GM12874 (cell line): ENCODE measurements at regions not wholly inside any gene's neighbourhood (a gene's known extent, or its start where the extent isn't known, plus 50 kb on each side); places are given as distances from the start of the nearest gene placed in this dataset.

Experiments used
- TF ChIP-seq, protein P1 (sequence below): IDR thresholded peaks from 2 replicates; pipeline ENCODE4 v1.5.1; 2011; ENCODE audit warnings: low read depth, mild to moderate bottlenecking, control low read depth, low read length, moderate library complexity; ENCODE audit not compliant: insufficient read depth

DNA sequence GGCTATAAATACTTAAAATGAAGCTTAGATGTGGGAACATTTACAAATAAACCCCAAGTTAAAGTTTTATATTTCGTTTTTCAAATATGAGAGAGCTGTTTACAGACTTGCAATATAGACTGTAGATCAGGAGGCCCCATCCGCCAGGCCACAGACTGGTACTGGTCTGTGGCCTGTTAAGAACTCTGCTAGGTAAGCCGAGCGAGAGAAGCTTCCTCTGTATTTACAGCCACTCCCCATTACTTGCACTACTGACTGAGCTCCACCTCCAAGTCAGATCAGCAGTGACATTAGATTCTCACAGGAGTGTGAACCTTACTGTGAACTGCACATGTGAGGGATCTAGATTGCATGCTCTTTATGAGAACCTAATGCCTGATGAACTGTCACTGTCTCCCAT, 561.4 kb upstream of the FAM174A start:
- TF ChIP-seq, protein P1, sequence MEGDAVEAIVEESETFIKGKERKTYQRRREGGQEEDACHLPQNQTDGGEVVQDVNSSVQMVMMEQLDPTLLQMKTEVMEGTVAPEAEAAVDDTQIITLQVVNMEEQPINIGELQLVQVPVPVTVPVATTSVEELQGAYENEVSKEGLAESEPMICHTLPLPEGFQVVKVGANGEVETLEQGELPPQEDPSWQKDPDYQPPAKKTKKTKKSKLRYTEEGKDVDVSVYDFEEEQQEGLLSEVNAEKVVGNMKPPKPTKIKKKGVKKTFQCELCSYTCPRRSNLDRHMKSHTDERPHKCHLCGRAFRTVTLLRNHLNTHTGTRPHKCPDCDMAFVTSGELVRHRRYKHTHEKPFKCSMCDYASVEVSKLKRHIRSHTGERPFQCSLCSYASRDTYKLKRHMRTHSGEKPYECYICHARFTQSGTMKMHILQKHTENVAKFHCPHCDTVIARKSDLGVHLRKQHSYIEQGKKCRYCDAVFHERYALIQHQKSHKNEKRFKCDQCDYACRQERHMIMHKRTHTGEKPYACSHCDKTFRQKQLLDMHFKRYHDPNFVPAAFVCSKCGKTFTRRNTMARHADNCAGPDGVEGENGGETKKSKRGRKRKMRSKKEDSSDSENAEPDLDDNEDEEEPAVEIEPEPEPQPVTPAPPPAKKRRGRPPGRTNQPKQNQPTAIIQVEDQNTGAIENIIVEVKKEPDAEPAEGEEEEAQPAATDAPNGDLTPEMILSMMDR: no peak

DNA sequence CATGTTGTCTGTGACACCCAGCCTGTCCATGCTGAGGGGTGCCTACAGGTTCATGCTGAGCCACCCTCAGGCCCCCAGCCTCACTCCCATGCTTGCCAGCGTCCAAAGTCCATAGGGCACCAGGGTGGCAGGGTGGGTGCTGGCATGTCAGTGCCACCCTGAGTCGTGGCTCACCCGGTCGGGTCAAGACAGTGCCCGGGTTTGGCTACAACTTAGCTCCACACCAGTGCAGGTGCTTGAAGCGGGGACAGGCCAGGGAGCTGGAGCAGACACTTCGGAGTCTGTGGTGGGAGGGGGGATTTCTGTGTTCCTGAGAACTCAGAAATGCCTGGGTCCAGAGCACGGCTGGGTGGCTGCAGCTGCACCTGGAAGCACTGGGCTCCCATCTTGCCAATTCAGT, 579.2 kb upstream of the FAM174A start:
- TF ChIP-seq, protein P1: no peak

DNA sequence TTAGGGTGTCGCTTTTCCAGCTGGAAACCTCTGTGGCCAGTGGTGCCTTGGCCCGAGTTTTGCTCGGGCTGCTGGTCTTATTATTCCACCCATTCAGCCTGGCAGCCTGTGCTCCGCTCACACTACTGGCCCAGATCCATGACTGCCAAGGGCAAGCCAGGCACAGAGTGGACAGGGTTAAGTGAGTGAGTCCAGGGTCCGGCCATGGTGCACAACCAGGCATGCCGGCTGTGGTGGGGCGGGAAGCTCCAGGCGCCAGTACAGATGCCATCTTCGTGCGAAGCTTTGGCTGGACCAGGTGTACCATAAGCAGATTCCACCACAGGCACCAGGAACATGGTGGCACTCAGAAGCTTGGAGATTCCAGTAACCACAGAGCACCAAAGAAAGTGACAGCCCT, 580.2 kb upstream of the FAM174A start:
- TF ChIP-seq, protein P1: no peak

DNA sequence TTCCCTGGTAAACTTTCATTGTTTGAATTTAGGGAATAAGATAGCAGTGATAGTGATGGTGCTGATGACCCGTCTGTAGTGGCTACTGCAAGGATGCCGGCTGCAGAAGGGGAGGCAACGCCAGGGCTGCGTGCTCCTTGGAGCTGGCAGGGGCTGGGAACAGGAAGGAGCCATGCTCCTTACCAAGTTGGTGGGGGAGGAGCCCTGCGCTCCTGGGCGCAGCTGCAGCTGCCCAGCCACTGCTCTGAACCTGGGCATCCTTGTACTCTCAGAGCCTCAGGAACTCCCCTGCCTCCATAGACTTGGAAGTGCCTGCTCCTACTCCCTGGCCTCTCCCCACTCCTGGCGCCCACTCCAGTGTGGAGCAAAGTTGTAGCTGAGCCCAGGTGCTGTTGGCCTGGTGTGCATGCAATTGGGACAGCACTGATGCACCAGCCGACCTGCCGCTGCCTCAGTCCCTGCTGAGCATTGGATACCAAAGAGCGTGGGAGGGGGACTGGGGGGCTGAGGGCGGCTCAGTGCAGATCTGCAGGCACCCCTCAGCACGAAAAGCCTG, 585.1 kb upstream of the FAM174A start:
- TF ChIP-seq, protein P1: no peak

DNA sequence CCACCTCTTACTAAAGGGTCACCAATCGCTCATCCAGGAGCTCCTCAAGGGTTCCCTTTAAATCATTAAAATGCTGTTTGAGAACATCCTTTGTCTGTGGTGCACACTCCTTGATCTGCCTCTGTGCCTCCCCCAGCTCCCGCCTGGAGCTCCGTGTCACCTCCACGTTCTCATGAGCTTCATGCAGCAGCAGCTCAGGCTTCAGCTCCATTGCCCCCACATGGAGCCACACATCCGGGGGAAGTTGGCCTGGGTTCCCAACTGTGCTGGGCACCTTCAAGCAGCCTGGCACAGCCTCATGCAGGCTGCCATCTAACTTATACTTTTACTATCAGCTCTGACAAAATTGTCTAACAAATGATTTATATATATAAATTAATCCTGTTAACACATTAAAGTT, 585.8 kb upstream of the FAM174A start:
- TF ChIP-seq, protein P1: no peak

DNA sequence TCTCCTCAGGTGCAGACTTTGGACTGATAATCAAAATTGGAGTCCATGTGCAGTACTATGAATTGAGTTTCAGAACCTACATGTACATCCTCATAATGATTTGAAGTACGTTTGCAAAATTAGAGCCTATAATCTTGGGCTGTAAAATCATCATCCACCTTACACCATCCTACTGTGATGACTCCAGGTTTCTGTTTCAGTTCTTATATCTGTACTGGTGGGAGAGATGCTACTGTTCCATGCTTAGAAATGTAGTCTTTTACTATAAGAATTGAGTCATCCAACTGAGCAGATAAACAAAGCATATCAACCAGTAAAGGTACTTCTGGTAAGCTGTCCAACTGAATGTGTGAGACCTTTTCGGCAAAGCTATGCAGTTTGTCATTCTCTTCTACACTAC, 586.3 kb upstream of the FAM174A start:
- TF ChIP-seq, protein P1: no peak

DNA sequence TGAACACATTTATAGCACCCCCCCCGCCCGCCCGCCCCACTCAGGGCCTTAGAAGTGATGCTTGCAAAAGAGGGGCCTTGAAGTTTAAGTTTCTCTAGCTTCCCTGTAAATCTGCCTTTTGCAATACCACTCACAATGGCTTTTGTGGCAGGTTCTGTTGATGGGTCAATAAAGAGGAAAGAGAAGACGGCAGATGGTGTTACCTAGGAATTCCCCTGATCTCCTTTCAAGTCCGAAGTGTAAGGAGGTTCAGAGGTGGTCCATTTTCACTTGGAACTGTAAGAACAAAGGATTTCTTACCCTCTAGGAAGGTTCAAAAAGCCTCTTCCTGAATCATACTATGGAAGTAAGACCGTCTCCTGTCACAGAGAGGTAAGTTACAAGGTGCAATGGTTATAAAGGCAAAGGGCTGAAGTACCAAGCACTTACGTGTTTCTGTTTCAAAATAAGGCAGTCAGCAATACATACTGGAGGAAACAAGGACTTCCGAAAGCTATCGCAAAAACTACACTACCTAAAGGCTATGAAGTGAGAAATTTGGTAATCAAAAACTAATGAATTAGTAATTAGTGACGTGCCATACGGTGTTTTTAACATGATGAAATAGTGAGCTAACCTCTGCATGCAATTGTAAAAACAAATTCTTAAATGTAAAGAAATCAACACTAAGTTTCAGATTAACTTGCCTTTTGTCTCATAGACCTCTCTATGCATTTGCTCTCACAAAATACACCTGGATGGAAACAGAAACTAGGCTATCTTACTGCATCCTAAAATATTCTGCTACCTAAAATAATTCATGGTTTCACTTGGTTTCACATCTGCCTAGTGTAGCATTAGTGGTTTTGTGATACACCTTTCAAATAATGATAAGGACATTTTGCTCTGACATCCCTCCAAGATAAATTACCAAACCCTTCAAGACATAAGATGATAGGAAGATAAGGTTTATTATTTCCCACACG, 589.4 kb upstream of the FAM174A start:
- TF ChIP-seq, protein P1: no peak
